Erythroblast (primary cell): ENCODE measurements at regions not wholly inside any gene's neighbourhood (a gene's known extent, or its start where the extent isn't known, plus 50 kb on each side); places are given as distances from the start of the nearest gene placed in this dataset.

Experiments
- GATA1 ChIP-seq: IDR thresholded peaks from 2 replicates; pipeline ENCODE4 v1.6.1; 2011; ENCODE audit warnings: low read depth, mild to moderate bottlenecking, control low read depth, low read length, moderate library complexity
- POLR2A ChIP-seq: IDR thresholded peaks from 2 replicates; pipeline ENCODE4 v1.6.1; 2011; ENCODE audit warnings: mild to moderate bottlenecking, low read length

DNA sequence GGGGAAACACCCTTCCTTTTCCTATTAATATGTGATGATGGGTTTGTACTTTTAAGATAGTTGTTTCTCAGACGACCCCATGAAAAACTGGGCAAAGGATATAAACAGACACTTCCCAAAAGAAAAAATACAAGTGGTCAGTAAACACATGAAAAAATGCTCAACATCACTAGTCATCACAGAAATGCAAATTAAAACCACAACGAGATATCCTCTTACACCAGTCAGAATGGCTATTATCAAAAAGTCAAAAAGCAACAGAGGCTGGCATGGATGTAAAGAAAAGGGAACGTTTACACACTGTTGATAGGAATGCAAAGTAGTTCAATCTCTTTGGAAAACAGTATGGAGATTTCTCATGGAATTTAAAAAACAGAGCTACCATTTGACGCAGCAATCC, 111.4 kb upstream of the ZEB1 start:
- TF ChIP-seq POLR2A (no peak), GATA1 (no peak)
